ENCODE measurements at regions not wholly inside any gene's neighbourhood (a gene's known extent, or its start where the extent isn't known, plus 50 kb on each side); places are given as distances from the start of the nearest gene placed in this dataset.

GRCh38 chr4:101414496-101414895 is 67.2 kb upstream of the PPP3CA start:
- TF ChIP-seq POLR2AphosphoS5 (IDR thresholded peaks at IDR 0.05) (no peak), CTCF (IDR thresholded peaks at IDR 0.05) (no peak), POLR2A (IDR thresholded peaks at IDR 0.05) (no peak)

All from suprapubic skin (tissue), 4 donors.